HAP-1 (cell line): ENCODE measurements at regions not wholly inside any gene's neighbourhood (a gene's known extent, or its start where the extent isn't known, plus 50 kb on each side); places are given as distances from the start of the nearest gene placed in this dataset.
"Not testable (repeated sequence)": the region's sequence is repeated elsewhere in the genome, so short reads cannot be mapped to it uniquely, and the experiment has no call there.

Experiments used
- DNase-seq, 2 experiments: peaks; one replicate each; pipeline ENCODE4 v3.0.0-alpha.2; 2016 to 2020; ENCODE audit warnings: low spot score in 2 of 2
- H3K27me3 ChIP-seq: fragments of 250-450 bp; sonication (Bioruptor Pico); 2 replicates; pipeline ENCODE4 v1.5.1; 2020; ENCODE audit warnings: low read depth, mild to moderate bottlenecking, moderate library complexity
- H3K36me3 ChIP-seq: fragments of 250-450 bp; sonication (Bioruptor Pico); replicated peaks from 2 replicates; pipeline ENCODE4 v1.5.1; 2020; ENCODE audit warnings: mild to moderate bottlenecking
- H3K4me1 ChIP-seq: fragments of 250-450 bp; sonication (Bioruptor Pico); 2 replicates; pipeline ENCODE4 v1.5.1; 2020; ENCODE audit warnings: mild to moderate bottlenecking
- H3K4me3 ChIP-seq: fragments of 250-450 bp; sonication (Bioruptor Pico); 2 replicates; pipeline ENCODE4 v1.5.1; 2020; ENCODE audit warnings: mild to moderate bottlenecking, moderate library complexity
- H3K9me3 ChIP-seq: fragments of 250-450 bp; sonication (Bioruptor Pico); 2 replicates; pipeline ENCODE4 v1.5.1; 2020; ENCODE audit warnings: mild to moderate bottlenecking, moderate library complexity
- in situ Hi-C: fragments of 300-500 bp; cut with MboI; formaldehyde crosslinking; loops from 3 replicates; pipeline ENCODE4 v1.14.3; 2020; ENCODE audit warnings: low sequenced_read_pairs, inconsistent platforms, mixed read lengths

DNA sequence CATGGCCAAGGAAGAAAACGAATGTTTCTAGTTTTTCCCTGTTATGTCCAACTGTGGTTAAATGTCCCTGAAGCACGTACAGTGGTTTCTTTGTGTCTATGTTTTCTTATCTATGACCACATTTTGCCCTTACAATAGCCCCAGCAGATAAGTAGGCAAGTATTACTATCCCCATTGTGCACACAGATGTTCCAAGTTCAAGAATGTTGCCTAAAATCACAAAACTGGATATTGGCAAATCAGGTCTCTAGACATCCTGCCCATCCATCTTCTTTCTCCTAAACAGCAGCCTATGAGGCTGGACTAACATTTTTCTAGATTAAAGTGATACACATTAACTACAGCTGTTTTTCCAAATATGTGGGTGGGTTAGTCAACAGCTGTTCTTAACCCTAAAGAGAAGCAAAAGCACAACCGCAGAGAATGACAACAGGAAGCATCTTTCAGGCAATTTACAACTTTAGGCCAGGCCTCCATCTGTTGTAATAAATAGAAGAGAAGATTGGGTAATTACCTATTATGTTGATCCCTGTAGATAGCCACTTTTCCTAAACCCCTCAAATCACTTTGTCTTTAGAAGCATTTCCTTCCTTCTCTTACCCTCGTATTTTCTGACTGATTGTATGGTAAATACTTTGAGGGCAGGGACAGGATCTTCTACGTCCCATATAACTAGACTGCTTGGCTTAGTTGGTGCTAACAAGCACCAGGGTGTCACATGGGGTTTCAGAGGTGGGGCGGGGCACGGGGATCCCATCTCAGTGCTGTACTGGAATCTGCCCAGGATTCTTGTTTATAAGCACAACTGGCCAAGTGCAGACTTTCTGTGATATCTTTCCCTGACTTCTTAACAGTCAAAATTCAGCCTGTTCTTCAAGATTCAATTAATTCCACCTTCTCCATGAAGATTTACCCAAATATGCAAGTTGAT, 132.1 kb upstream of the SETBP1 start:
- DNase-seq, result no peak
- in situ Hi-C loops, result no loop called here
- no peaks in the 10 kb centered on the region for H3K4me1 ChIP-seq
- no peaks in the 10 kb centered on the region for H3K9me3 ChIP-seq
- H3K27me3 ChIP-seq, result no peaks in the 10 kb centered on the region
- H3K36me3 ChIP-seq, result no peaks in the 10 kb centered on the region
- H3K4me3 ChIP-seq, result no peak overlapping the region

DNA sequence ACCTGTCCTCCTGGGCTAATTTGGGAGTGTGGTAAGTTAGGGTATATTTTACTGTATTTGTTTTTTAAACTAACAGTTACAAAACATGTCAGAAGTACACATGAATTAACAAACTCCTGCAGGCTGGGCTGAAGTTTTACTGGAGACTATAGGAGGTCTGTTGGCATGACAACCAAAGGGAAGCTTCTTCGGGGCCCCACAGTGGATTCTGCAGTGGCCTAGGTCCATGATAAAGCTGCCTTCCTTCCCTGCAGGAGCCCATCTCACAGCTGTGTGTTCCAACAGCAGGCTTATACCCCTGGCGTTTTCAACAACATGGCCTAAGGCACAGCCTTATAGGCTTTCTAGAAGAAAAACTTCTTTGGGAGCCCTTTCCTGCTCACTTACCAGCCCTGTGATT, 128.0 kb upstream of the SETBP1 start:
- H3K27me3 ChIP-seq, result no peaks in the 10 kb centered on the region
- H3K9me3 ChIP-seq, result no peaks in the 10 kb centered on the region
- in situ Hi-C loops, result no loop called here
- no peak for DNase-seq
- no peak overlapping the region for H3K4me3 ChIP-seq
- no peaks in the 10 kb centered on the region for H3K4me1 ChIP-seq
- H3K36me3 ChIP-seq, result no peaks in the 10 kb centered on the region

DNA sequence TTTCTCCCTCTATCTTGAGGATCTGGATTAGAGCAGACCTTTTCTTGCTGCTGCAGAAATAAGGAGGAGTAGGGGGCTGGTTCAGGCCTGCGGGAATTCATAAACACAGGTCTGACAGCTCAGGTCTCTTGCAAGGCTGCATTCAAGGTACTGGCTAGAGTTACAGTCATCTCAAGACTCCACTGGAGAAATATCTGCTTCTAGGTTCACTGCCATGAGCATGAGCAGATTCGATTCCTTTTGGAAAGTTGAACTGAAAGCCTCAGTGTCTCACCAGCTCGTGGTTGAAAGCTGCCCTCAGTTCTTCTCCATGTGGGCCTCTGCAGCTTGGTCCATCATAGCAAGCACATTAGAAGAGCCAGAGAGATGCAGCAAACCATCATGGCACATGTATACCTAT, 124.4 kb upstream of the SETBP1 start:
- Histone ChIP-seq H3K4me3 (no peak overlapping the region), H3K27me3 (no peaks in the 10 kb centered on the region), H3K4me1 (no peaks in the 10 kb centered on the region), H3K9me3 (no peaks in the 10 kb centered on the region), H3K36me3 (no peaks in the 10 kb centered on the region)
- DNase-seq, result no peak
- in situ Hi-C loops, result no loop called here

DNA sequence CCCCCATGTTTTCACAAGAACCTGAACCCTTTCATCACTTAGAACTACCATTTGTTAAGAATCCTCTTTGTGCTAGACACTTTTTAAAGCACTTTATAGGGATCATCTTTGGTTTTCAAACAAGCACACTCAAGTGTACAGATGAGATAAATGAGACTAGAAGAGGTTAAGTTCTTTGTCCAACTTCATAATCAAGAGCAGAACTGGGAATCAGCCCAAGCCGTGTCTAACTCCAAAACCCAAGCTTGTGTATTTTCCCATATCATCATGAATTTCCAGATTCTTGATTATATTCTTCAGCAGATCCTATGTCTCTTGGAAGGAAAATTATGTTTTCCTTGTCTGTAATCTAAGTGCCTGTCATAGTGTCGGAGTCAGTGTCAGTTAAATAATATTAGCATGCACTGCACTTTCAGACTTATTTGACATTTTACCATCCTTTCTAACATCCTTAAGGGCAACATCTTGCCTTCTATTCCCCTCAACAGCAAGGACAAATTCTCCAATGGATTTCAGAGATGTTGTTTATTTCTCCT, 123.0 kb upstream of the SETBP1 start:
- Histone ChIP-seq H3K4me1 (no peaks in the 10 kb centered on the region), H3K36me3 (no peaks in the 10 kb centered on the region), H3K4me3 (no peak overlapping the region), H3K27me3 (no peaks in the 10 kb centered on the region), H3K9me3 (no peaks in the 10 kb centered on the region)
- DNase-seq, result no peak
- in situ Hi-C loops, result no loop called here

DNA sequence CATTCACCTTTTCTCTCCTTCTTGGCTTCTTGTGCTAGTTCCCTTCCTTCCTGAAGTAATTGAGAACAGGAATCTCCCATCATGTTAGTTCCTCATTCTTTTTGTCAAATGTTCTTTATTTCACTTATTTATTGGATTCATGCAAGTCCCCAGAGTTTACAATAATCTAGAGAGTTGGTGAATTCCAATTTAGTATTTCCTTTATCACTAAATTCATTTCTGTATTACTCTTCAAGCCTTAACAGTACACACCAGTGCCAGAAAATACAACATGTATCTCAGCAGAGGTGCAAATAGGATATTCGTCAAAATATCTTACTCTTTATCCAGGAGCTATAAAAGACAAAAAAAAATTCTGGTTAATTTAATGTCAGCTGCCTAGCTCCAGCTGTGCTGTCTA, 121.9 kb upstream of the SETBP1 start:
- in situ Hi-C loops, result no loop called here

DNA sequence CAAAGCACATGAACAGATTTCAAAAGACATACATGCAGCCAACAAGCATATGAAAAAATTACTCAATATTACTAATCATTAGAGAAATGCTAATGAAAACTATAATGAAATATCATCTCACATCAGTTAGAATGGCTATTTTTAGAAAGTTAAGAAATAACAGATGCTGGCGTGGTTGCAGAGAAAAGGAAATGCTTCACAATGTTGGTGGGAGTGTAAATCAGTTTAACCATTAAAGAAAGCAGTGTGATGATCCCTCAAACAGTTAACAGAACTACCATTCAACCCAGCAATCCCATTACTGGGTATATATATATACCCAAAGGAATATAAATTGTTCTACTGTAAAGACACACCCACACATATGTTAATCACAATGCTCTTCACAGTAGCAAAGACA, 117.7 kb upstream of the SETBP1 start:
- Histone ChIP-seq H3K27me3 (no peaks in the 10 kb centered on the region), H3K36me3 (no peaks in the 10 kb centered on the region), H3K9me3 (no peaks in the 10 kb centered on the region), H3K4me1 (no peaks in the 10 kb centered on the region), H3K4me3 (no peak overlapping the region)
- in situ Hi-C loops, result no loop called here
- no peak for DNase-seq

More for the DNA sequence above, 121.9 kb upstream of the SETBP1 start:
- DNase-seq, result no peak
- no peak overlapping the region for H3K4me3 ChIP-seq
- no peaks in the 10 kb centered on the region for H3K4me1 ChIP-seq
- no peaks in the 10 kb centered on the region for H3K9me3 ChIP-seq
- no peaks in the 10 kb centered on the region for H3K36me3 ChIP-seq
- no peaks in the 10 kb centered on the region for H3K27me3 ChIP-seq

DNA sequence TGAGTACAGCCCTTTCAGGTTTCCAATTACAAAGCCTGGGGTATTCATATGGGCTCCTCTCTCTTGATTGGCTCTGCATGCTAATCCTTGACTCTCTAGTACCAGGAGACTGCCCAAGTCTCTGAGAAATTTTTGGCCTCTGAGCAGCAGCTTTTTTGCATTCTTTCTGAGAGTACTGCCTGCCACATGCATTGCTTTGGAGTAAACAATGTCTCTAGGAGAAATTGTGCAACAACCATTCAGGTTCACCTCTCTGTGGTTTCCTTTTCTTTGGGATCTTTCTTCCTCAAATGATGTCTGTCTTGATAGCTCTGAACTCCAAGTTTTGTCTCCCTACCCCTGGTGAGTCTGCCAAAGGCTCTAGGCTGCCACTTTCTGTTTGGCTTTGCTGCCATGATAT, 115.8 kb upstream of the SETBP1 start:
- DNase-seq, result no peak
- Histone ChIP-seq H3K4me3 (no peak overlapping the region), H3K4me1 (no peaks in the 10 kb centered on the region), H3K36me3 (no peaks in the 10 kb centered on the region), H3K9me3 (no peaks in the 10 kb centered on the region), H3K27me3 (no peaks in the 10 kb centered on the region)
- in situ Hi-C loops, result no loop called here

DNA sequence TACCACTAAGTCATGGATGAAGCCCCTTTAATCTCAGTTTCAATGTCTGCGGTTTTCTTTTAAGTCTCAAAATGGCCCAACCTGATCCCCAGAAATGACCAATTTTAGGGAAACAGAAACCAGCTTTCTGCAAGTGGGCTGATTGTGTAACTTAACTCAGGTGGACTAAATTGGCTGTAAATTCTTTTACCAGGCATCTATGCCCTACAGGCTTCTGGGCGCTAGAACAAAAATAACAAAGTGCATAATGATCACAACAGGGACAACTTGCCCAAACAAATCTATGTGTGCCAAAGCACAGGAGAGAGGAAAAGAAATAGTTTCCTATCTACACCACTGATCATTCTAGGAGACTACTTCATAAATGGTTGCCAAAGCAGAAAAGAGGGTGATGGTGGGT, 112.3 kb upstream of the SETBP1 start:
- Histone ChIP-seq H3K36me3 (no peaks in the 10 kb centered on the region), H3K9me3 (no peaks in the 10 kb centered on the region), H3K4me3 (no peak overlapping the region), H3K4me1 (no peaks in the 10 kb centered on the region), H3K27me3 (no peaks in the 10 kb centered on the region)
- in situ Hi-C loops, result no loop called here
- no peak for DNase-seq

DNA sequence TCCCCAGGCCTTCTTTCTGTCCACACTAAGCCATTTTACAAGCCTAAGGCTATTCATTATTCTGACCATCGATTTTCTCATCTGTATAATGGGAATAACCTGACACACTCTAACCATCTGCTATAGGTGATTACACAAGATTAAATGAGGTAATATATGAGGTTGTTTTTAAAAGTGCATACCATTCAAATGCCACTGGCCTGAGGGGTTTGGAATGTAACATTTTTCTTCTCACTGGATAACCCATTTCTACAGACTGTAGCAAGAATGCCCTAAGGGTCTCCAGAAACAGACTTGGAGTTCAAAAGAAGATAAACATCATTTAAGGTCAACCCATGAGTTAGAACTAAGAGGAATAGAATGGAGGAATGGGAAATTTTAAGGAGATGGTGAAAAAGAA, 111.7 kb upstream of the SETBP1 start:
- no peaks in the 10 kb centered on the region for H3K4me1 ChIP-seq
- no peaks in the 10 kb centered on the region for H3K9me3 ChIP-seq
- in situ Hi-C loops, result no loop called here
- H3K36me3 ChIP-seq, result no peaks in the 10 kb centered on the region
- H3K27me3 ChIP-seq, result no peaks in the 10 kb centered on the region
- no peak for DNase-seq
- no peak overlapping the region for H3K4me3 ChIP-seq

DNA sequence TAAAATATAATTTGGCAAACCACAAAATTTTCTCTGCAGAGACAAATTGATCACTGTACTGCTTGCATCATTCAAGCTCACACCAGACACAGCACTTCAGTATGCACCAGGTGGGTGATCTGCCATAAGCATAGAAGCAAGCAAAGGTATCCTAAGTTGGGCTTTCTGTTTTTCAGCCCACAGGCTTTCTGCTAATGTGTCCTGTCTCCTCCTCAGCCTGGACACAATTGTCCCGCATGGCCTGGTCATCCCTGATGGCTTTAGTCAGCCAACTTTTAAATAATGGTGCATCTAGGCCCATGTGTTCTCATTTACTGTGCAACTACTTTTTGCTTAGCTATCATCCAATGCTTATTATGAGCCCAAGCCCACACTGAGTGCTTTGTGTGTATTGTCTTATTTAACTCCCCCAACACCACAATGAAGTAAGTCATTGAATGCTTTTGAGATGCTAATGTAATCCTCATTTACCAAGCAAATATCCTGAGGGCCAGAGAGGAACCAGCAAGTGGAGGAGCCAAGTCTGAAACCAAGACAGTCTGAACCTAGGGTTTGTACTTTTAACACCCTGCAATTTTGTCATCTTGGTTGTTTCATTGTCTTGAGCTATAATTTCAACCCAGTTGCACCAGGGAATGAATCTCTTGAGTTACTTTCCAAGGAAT, 111.2 kb upstream of the SETBP1 start:
- Histone ChIP-seq H3K4me3 (no peak overlapping the region), H3K27me3 (no peaks in the 10 kb centered on the region), H3K36me3 (no peaks in the 10 kb centered on the region), H3K4me1 (no peaks in the 10 kb centered on the region), H3K9me3 (no peaks in the 10 kb centered on the region)
- in situ Hi-C loops, result no loop called here
- DNase-seq, result no peak

DNA sequence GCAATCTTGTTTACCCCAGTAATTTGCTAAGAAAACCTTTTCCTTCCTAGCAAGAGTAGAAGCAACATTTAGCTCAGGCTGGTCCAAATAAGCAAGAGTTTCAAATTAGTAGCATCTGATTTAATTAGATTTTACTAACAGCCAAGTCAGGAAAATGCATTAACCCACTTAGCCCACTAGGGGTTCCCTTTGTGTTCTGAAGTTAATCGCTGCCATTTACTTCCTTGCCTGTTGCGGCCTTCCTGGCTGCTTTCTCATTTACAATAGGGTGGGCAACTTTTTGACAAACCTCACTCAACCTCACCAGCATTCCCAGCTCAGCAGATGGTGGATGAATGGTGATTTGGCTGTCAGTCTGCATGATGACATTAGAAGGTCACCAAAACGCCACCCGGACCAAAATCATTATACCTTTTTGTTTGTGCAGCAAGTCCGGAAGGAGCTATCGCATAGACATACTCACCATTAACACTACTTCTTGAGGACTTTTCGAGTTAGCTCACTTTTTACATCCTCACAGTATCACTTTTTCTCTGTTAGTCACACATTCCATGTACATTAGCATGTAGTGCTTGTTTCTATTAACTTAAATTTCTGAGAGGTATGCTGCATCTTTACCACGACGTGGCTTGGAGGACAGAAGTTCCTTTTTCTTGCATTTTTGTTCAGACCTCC, 101.5 kb upstream of the SETBP1 start:
- Histone ChIP-seq H3K4me3 (no peak overlapping the region), H3K9me3 (no peaks in the 10 kb centered on the region), H3K4me1 (no peaks in the 10 kb centered on the region), H3K36me3 (no peaks in the 10 kb centered on the region), H3K27me3 (no peaks in the 10 kb centered on the region)
- in situ Hi-C loops, result no loop called here
- peak in 1 of 2 experiments; percentile 9 for DNase-seq

DNA sequence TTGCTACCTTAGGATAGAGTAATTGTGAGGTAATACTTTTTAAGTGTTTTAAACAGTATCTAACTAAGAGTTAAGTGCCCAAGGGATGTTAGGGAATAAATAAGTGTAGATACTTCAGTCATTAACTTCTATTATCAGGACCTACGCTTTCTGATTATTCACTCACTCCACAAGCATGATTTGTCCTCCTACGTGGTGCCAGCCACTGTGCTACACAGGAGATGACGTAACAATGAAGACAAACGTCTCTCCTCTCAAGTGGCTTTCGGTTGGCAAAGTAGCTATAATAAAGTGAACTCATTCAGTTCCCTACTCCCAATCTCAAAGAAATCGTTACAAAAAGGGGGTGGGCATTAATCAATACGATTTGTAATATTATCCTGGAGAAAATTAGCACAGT, 100.9 kb upstream of the SETBP1 start:
- Histone ChIP-seq H3K36me3 (no peaks in the 10 kb centered on the region), H3K4me3 (no peak overlapping the region), H3K27me3 (no peaks in the 10 kb centered on the region), H3K9me3 (no peaks in the 10 kb centered on the region), H3K4me1 (no peaks in the 10 kb centered on the region)
- in situ Hi-C loops, result no loop called here
- no peak for DNase-seq

DNA sequence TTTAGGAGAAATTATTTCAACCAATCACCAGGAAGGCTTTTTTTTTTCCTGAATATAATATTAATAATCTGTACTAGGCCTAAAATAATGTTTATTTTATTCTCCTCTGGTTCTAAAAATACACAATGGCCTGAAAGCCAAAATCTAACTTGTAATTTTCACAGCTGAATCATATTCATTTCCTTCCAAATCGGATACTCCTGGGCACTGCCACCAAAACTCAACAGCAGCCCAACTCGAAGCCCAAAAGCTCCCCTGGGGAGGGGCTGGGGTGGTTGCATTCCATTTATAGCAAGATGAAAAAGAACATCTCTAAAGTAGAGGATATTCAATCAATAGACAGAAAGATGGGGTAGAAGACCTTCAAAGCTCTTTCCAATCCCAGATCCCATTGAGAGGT, 100.5 kb upstream of the SETBP1 start:
- H3K9me3 ChIP-seq, result no peaks in the 10 kb centered on the region
- no peak overlapping the region for H3K4me3 ChIP-seq
- in situ Hi-C loops, result no loop called here
- H3K4me1 ChIP-seq, result no peaks in the 10 kb centered on the region
- no peaks in the 10 kb centered on the region for H3K36me3 ChIP-seq
- DNase-seq, result no peak
- no peaks in the 10 kb centered on the region for H3K27me3 ChIP-seq

DNA sequence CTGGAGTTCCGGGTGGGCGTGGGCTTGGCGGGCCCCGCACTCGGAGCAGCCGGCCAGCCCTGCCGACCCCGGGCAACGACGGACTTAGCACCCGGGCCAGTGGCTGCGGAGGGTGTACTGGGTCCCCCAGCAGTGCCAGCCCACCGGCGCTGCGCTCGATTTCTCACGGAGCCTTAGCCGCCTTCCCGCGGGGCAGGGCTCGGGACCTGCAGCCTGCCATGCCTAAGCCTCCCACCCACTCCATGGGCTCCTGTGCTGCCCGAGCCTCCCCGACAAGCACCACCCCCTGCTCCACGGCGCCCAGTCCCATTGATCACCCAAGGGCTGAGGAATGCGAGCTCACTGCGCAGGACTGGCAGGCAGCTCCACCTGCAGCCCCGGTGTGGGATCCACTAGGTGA, 99.9 kb upstream of the SETBP1 start:
- DNase-seq, result not testable (repeated sequence)

More for the DNA sequence above, 99.9 kb upstream of the SETBP1 start:
- in situ Hi-C loops, H3K4me1 ChIP-seq, H3K36me3 ChIP-seq, H3K9me3 ChIP-seq, H3K4me3 ChIP-seq, H3K27me3 ChIP-seq: not testable (repeated sequence)
